Astrocyte (in vitro differentiated cells and primary cell): ENCODE measurements at regions not wholly inside any gene's neighbourhood (a gene's known extent, or its start where the extent isn't known, plus 50 kb on each side); places are given as distances from the start of the nearest gene placed in this dataset.

Experiments used
- CTCF ChIP-seq: IDR thresholded peaks from 2 replicates; pipeline ENCODE4 v1.5.1; 2011; ENCODE audit warnings: low read depth, mild to moderate bottlenecking, inconsistent platforms, low read length, moderate library complexity; ENCODE audit not compliant: insufficient read depth
- EZH2 ChIP-seq: IDR thresholded peaks from 2 replicates; pipeline ENCODE4 v1.6.1; 2012; ENCODE audit warnings: mild to moderate bottlenecking, low read length, inconsistent platforms; ENCODE audit not compliant: insufficient read depth

GRCh38 chr2:211247751-211248150 lies 691.4 kb downstream of the CPS1 start:
- no peak for TF ChIP-seq CTCF
- TF ChIP-seq EZH2, result no peak
